Vagina (tissue), 2 donors: ENCODE measurements at regions not wholly inside any gene's neighbourhood (a gene's known extent, or its start where the extent isn't known, plus 50 kb on each side); places are given as distances from the start of the nearest gene placed in this dataset.

ENCODE experiments used
- DNase-seq, 2 donors: peaks; one replicate each; pipeline ENCODE4 v3.0.0-alpha.2; 2017; ENCODE audit errors: extremely low spot score in 2 of 2
- H3K27ac ChIP-seq: fragments of 200-600 bp; sonication (generic); one replicate; pipeline ENCODE4 v1.5.1; 2019
- H3K27me3 ChIP-seq: fragments of 200-600 bp; sonication (generic); one replicate; pipeline ENCODE4 v1.5.1; 2019
- H3K36me3 ChIP-seq, 2 donors: fragments of 200-600 bp; sonication (generic); one replicate each; pipeline ENCODE4 v1.5.1; 2017 to 2019
- H3K4me1 ChIP-seq: fragments of 200-600 bp; sonication (generic); one replicate; pipeline ENCODE4 v1.5.1; 2019
- H3K4me3 ChIP-seq, 2 donors: fragments of 200-600 bp; sonication (generic); 1 replicate in 1 of 2; 2 replicates in 1 of 2; pipeline ENCODE4 v1.5.1; 2016 to 2019
- H3K9me3 ChIP-seq: fragments of 200-600 bp; sonication (generic); one replicate; pipeline ENCODE4 v1.5.1; 2019
- CTCF ChIP-seq, 3 experiments: fragments of 450-650 bp in 2 of 3; fragments of 200-600 bp in 1 of 3; sonication (generic) in 1 of 3; IDR thresholded peaks; one replicate each; pipeline ENCODE4 v1.5.1; 2017 to 2019; ENCODE audit warnings: antibody characterized with exemption in 3 of 3, mild to moderate bottlenecking in 2 of 3, moderate library complexity in 2 of 3
- POLR2A ChIP-seq, 2 donors: fragments of 450-650 bp; IDR thresholded peaks; one replicate each; pipeline ENCODE4 v1.6.1; 2017; ENCODE audit warnings: antibody characterized with exemption in 2 of 2, mild to moderate bottlenecking in 2 of 2, moderate library complexity in 2 of 2
- POLR2AphosphoS5 ChIP-seq, 2 donors: sonication (generic); formaldehyde crosslinking; IDR thresholded peaks; one replicate each; pipeline ENCODE4 v1.9.0; 2017; ENCODE audit warnings: antibody characterized with exemption in 2 of 2, mild to moderate bottlenecking in 2 of 2, low read depth in 1 of 2; ENCODE audit not compliant: insufficient read depth in 1 of 2
- intact Hi-C: fragments of 100-400 bp; cut with DNase I; formaldehyde crosslinking; loops from one replicate; pipeline ENCODE4 v1.15.1; 2023

GRCh38 chr11:101745756-101746155 is 161.9 kb upstream of the TRPC6 start:
- Histone ChIP-seq H3K4me1 (peaks cover 14% of the 10 kb centered on the region), H3K9me3 (no peaks in the 10 kb centered on the region), H3K36me3 (no peaks in the 10 kb centered on the region), H3K4me3 (no peak overlapping the region), H3K27ac (no peak overlapping the region), H3K27me3 (no peaks in the 10 kb centered on the region)
- intact Hi-C loops = no loop called here
- no peak for TF ChIP-seq CTCF (IDR thresholded peaks at IDR 0.05)
- TF ChIP-seq POLR2AphosphoS5 (IDR thresholded peaks at IDR 0.05; ENCODE audit: insufficient read depth in 1 of 2, low read depth in 1 of 2) = no peak
- TF ChIP-seq POLR2A (IDR thresholded peaks at IDR 0.05) = no peak
- no peak for DNase-seq

GRCh38 chr11:101743828-101744227 is 160.0 kb upstream of the TRPC6 start:
- no peak overlapping the region for H3K4me3 ChIP-seq
- no peaks in the 10 kb centered on the region for H3K27me3 ChIP-seq
- peaks cover 6% of the 10 kb centered on the region for H3K4me1 ChIP-seq
- H3K36me3 ChIP-seq = no peaks in the 10 kb centered on the region
- intact Hi-C loops = no loop called here
- H3K9me3 ChIP-seq = no peaks in the 10 kb centered on the region
- TF ChIP-seq POLR2AphosphoS5 (IDR thresholded peaks at IDR 0.05; ENCODE audit: insufficient read depth in 1 of 2, low read depth in 1 of 2) (no peak), CTCF (IDR thresholded peaks at IDR 0.05) (no peak), POLR2A (IDR thresholded peaks at IDR 0.05) (no peak)
- no peak overlapping the region for H3K27ac ChIP-seq
- no peak for DNase-seq

DNA sequence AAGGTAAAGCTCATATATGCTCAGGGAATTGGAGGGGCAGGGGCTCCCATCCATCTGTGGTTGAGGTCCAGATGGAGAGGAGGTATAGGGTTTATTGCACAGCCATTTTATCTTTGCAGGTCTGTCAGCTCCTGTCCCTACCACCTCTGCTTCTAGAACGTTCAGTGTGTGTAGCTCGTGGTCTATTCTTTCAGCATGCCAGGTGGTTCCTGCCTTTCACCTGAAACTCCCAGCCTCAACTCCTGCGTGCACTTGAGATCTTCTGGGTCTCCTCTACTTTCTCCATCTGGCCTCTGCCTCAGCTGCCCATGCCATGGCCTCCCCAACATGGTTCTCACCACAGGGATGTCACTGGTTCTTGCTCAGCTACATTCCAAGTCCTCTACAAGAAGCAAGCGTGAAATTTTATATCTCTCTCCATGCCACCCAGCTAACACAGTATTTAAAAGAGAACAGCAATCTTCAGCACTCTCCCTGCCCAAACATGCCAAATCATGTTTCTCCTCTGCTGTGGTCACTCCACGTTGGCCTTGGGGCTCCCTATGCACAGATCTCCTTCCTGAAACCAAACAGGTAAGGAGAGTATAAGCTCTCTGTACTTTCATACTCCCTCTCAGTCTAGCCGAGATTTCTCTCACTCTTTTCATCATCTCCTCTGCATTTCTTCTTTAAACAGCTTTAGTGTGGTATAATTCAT is 157.8 kb upstream of the TRPC6 start:
- no peak for DNase-seq
- H3K9me3 ChIP-seq = no peaks in the 10 kb centered on the region

GRCh38 chr11:101741061-101741460 is 157.3 kb upstream of the TRPC6 start:
- intact Hi-C loops = no loop called here
- DNase-seq = no peak
- TF ChIP-seq CTCF (IDR thresholded peaks at IDR 0.05) (no peak), POLR2A (IDR thresholded peaks at IDR 0.05) (no peak), POLR2AphosphoS5 (IDR thresholded peaks at IDR 0.05; ENCODE audit: insufficient read depth in 1 of 2, low read depth in 1 of 2) (no peak)
- Histone ChIP-seq H3K27ac (no peak overlapping the region), H3K9me3 (no peaks in the 10 kb centered on the region), H3K4me3 (no peak overlapping the region), H3K27me3 (no peaks in the 10 kb centered on the region), H3K36me3 (no peaks in the 10 kb centered on the region), H3K4me1 (no peaks in the 10 kb centered on the region)

More for the DNA sequence above, 157.8 kb upstream of the TRPC6 start:
- Histone ChIP-seq H3K4me3 (no peak overlapping the region), H3K36me3 (no peaks in the 10 kb centered on the region), H3K27me3 (no peaks in the 10 kb centered on the region), H3K27ac (no peak overlapping the region), H3K4me1 (no peaks in the 10 kb centered on the region)
- intact Hi-C loops = no loop called here
- TF ChIP-seq POLR2A (IDR thresholded peaks at IDR 0.05) = no peak
- TF ChIP-seq POLR2AphosphoS5 (IDR thresholded peaks at IDR 0.05; ENCODE audit: insufficient read depth in 1 of 2, low read depth in 1 of 2) = no peak
- no peak for TF ChIP-seq CTCF (IDR thresholded peaks at IDR 0.05)

GRCh38 chr11:101738452-101738851 is 154.6 kb upstream of the TRPC6 start:
- Histone ChIP-seq H3K27ac (no peak overlapping the region), H3K4me1 (no peaks in the 10 kb centered on the region), H3K9me3 (no peaks in the 10 kb centered on the region), H3K36me3 (no peaks in the 10 kb centered on the region), H3K27me3 (no peaks in the 10 kb centered on the region), H3K4me3 (no peak overlapping the region)
- no peak for DNase-seq
- intact Hi-C loops = no loop called here
- TF ChIP-seq POLR2A (IDR thresholded peaks at IDR 0.05) (no peak), CTCF (IDR thresholded peaks at IDR 0.05) (no peak), POLR2AphosphoS5 (IDR thresholded peaks at IDR 0.05; ENCODE audit: insufficient read depth in 1 of 2, low read depth in 1 of 2) (no peak)
